Mesendoderm (in vitro differentiated cells): ENCODE measurements at regions not wholly inside any gene's neighbourhood (a gene's known extent, or its start where the extent isn't known, plus 50 kb on each side); places are given as distances from the start of the nearest gene placed in this dataset.
"Not testable (repeated sequence)": the region's sequence is repeated elsewhere in the genome, so short reads cannot be mapped to it uniquely, and the experiment has no call there.

Experiments
- DNase-seq: peaks from one replicate; pipeline ENCODE4 v3.0.0; 2013
- H2AK5ac ChIP-seq: 2 replicates; pipeline ENCODE4 v1.6.1; 2013; ENCODE audit warnings: low read length, inconsistent platforms
- H2BK120ac ChIP-seq: 2 replicates; pipeline ENCODE4 v1.6.1; 2013; ENCODE audit warnings: low read depth, mild to moderate bottlenecking, low read length, moderate library complexity, mixed read lengths
- H2BK15ac ChIP-seq: replicated peaks from 2 replicates; pipeline ENCODE4 v1.6.1; 2013; ENCODE audit warnings: low read depth, mild to moderate bottlenecking, moderate library complexity
- H2BK5ac ChIP-seq: 2 replicates; pipeline ENCODE4 v1.6.1; 2013; ENCODE audit warnings: low read length, inconsistent platforms
- H3K18ac ChIP-seq: 2 replicates; pipeline ENCODE4 v1.6.1; 2013; ENCODE audit warnings: mild to moderate bottlenecking, low read length, mixed read lengths
- H3K23ac ChIP-seq: one replicate; pipeline ENCODE4 v1.6.1; 2013; ENCODE audit warnings: low read length
- H3K27ac ChIP-seq: 2 replicates; pipeline ENCODE4 v1.5.1; 2013; ENCODE audit warnings: low read depth, mild to moderate bottlenecking, inconsistent platforms, low read length, moderate library complexity
- H3K27me3 ChIP-seq: 2 replicates; pipeline ENCODE4 v1.6.1; 2013; ENCODE audit warnings: low read length, control low read depth, mild to moderate bottlenecking, inconsistent platforms; ENCODE audit not compliant: insufficient read depth, poor library complexity
- H3K36me3 ChIP-seq: 2 replicates; pipeline ENCODE4 v1.6.1; 2013; ENCODE audit warnings: low read length, inconsistent platforms; ENCODE audit not compliant: control insufficient read depth, insufficient read depth
- H3K4ac ChIP-seq: one replicate; pipeline ENCODE4 v1.6.1; 2013; ENCODE audit warnings: low read depth, mild to moderate bottlenecking, low read length, moderate library complexity
- H3K4me1 ChIP-seq: 2 replicates; pipeline ENCODE4 v1.6.1; 2013; ENCODE audit warnings: low read depth, low read length, inconsistent platforms; ENCODE audit not compliant: control insufficient read depth
- H3K4me2 ChIP-seq: 2 replicates; pipeline ENCODE4 v1.6.1; 2013; ENCODE audit warnings: low read length
- H3K4me3 ChIP-seq: 2 replicates; pipeline ENCODE4 v1.5.1; 2013; ENCODE audit warnings: mild to moderate bottlenecking, low read length
- H3K56ac ChIP-seq: one replicate; pipeline ENCODE4 v1.6.1; 2013; ENCODE audit warnings: low read length
- H3K79me1 ChIP-seq: 2 replicates; pipeline ENCODE4 v1.6.1; 2013; ENCODE audit warnings: low read length, inconsistent platforms
- H3K79me2 ChIP-seq: 2 replicates; pipeline ENCODE4 v1.6.1; 2013; ENCODE audit warnings: mild to moderate bottlenecking, low read length; ENCODE audit not compliant: control insufficient read depth, insufficient read depth
- H3K9ac ChIP-seq: 2 replicates; pipeline ENCODE4 v1.6.1; 2013; ENCODE audit warnings: low read length, inconsistent platforms
- H4K5ac ChIP-seq: one replicate; pipeline ENCODE4 v1.6.1; 2013; ENCODE audit warnings: low read length
- H4K8ac ChIP-seq: one replicate; pipeline ENCODE4 v1.6.1; 2013; ENCODE audit warnings: low read depth, mild to moderate bottlenecking, control low read depth, low read length, moderate library complexity
- WGBS: extraction: QIAGEN DNeasy Blood & Tissue Kit; methylation state at CpG from one replicate; pipeline ENCODE4 v1.1.7; 2013; ENCODE audit warnings: low lambda C conversion rate, missing lambda C conversion rate; ENCODE audit not compliant: insufficient coverage; ENCODE audit errors: extremely low coverage; 5-methylcytosine and 5-hydroxymethylcytosine counted together

DNA sequence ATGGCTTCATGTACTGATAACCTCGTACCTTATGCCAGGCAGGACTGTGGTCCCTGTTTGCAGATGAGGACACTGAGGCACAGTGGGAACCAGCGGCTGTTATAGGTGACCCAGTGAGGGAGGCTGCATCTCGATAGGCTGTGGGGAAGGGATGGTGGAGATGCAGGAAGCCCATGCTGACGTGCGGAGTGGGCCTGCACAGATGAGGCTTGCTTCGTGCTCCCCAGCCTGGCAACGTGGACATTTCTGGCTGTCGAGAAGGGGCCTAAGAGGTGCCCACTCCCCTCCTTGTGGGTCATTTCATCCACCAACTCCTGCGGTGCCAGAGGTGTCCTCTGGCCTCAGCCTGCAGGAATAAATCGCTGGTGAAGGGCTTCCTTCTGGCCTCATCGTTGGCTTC lies 107.4 kb downstream of the SLC25A47 start:
- H3K4me3 ChIP-seq, result no peak overlapping the region
- no peak for DNase-seq
- H3K79me2 ChIP-seq, result no peaks in the 10 kb centered on the region
- H3K4me1 ChIP-seq, result peaks cover 2% of the 10 kb centered on the region
- no peaks in the 10 kb centered on the region for H3K36me3 ChIP-seq
- H2BK15ac ChIP-seq, result no peak overlapping the region
- no peak overlapping the region for H3K23ac ChIP-seq
- no peak overlapping the region for H2BK5ac ChIP-seq
- H3K4me2 ChIP-seq, result no peak overlapping the region
- no peak overlapping the region for H4K8ac ChIP-seq
- H3K9ac ChIP-seq, result no peak overlapping the region
- H4K5ac ChIP-seq, result no peak overlapping the region
- H3K27me3 ChIP-seq, result no peaks in the 10 kb centered on the region
- H2AK5ac ChIP-seq, result no peak overlapping the region
- no peak overlapping the region for H3K18ac ChIP-seq
- WGBS, result no CpG with 5 or more reads among the region's 11 CpGs
- H2BK120ac ChIP-seq, result no peak overlapping the region
- H3K27ac ChIP-seq, result no peak overlapping the region
- no peaks in the 10 kb centered on the region for H3K79me1 ChIP-seq
- no peak overlapping the region for H3K4ac ChIP-seq
- no peak overlapping the region for H3K56ac ChIP-seq

DNA sequence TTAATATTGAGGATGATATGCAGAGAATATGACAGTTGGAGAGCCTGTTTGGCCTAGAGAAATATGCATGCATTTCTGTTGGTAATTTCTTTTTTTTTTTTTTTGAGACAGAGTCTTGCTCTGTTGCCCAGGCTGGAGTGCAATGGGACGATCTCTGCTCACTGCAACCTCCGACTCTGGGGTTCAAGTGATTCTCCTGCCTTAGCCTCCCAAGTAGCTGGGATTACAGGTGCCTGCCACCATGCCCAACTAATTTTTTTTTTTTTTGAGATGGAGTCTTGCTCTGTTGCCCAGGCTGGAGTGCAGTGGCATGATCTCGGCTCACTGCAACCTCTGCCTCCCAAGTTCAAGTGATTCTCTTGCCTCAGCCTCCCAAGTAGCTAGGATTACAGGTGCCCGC lies 108.3 kb downstream of the SLC25A47 start:
- H4K8ac ChIP-seq, H2BK15ac ChIP-seq, H3K4me3 ChIP-seq, H3K4me1 ChIP-seq, H3K4ac ChIP-seq, H3K18ac ChIP-seq, H2BK5ac ChIP-seq, H3K79me1 ChIP-seq, H3K23ac ChIP-seq, H4K5ac ChIP-seq, H3K56ac ChIP-seq, H3K79me2 ChIP-seq, H2AK5ac ChIP-seq, H2BK120ac ChIP-seq, H3K9ac ChIP-seq, DNase-seq, H3K4me2 ChIP-seq, H3K27me3 ChIP-seq, H3K27ac ChIP-seq, H3K36me3 ChIP-seq: not testable (repeated sequence)
- no CpG with 5 or more reads among the region's 4 CpGs for WGBS

GRCh38 chr14:100432652-100433427 lies 109.7 kb downstream of the SLC25A47 start:
- Histone ChIP-seq H3K18ac (no peak overlapping the region), H3K56ac (no peak overlapping the region), H3K4ac (no peak overlapping the region), H3K27ac (no peak overlapping the region), H3K23ac (no peak overlapping the region), H3K4me1 (no peaks in the 10 kb centered on the region), H3K79me1 (no peaks in the 10 kb centered on the region), H3K9ac (no peak overlapping the region), H2BK120ac (no peak overlapping the region), H3K4me3 (no peak overlapping the region), H3K4me2 (no peak overlapping the region), H2BK15ac (no peak overlapping the region), H3K36me3 (no peaks in the 10 kb centered on the region), H4K5ac (no peak overlapping the region), H3K79me2 (no peaks in the 10 kb centered on the region), H2AK5ac (no peak overlapping the region), H4K8ac (no peak overlapping the region), H2BK5ac (no peak overlapping the region), H3K27me3 (no peaks in the 10 kb centered on the region)
- DNase-seq, result no peak
- WGBS, result no CpG with 5 or more reads among the region's 5 CpGs

GRCh38 chr14:100433428-100433814 lies 110.3 kb downstream of the SLC25A47 start:
- no CpG with 5 or more reads among the region's 4 CpGs for WGBS
- H3K27ac ChIP-seq, result no peak overlapping the region
- no peak overlapping the region for H2BK15ac ChIP-seq
- no peak for DNase-seq
- H3K4me2 ChIP-seq, result no peak overlapping the region
- H3K9ac ChIP-seq, result no peak overlapping the region
- H3K56ac ChIP-seq, result no peak overlapping the region
- no peaks in the 10 kb centered on the region for H3K4me1 ChIP-seq
- no peak overlapping the region for H4K8ac ChIP-seq
- H2BK120ac ChIP-seq, result no peak overlapping the region
- H3K18ac ChIP-seq, result no peak overlapping the region
- H3K23ac ChIP-seq, result no peak overlapping the region
- no peak overlapping the region for H2AK5ac ChIP-seq
- no peak overlapping the region for H3K4me3 ChIP-seq
- no peak overlapping the region for H4K5ac ChIP-seq
- no peaks in the 10 kb centered on the region for H3K36me3 ChIP-seq
- H2BK5ac ChIP-seq, result no peak overlapping the region
- no peaks in the 10 kb centered on the region for H3K79me1 ChIP-seq
- H3K27me3 ChIP-seq, result no peaks in the 10 kb centered on the region
- no peak overlapping the region for H3K4ac ChIP-seq
- no peaks in the 10 kb centered on the region for H3K79me2 ChIP-seq

DNA sequence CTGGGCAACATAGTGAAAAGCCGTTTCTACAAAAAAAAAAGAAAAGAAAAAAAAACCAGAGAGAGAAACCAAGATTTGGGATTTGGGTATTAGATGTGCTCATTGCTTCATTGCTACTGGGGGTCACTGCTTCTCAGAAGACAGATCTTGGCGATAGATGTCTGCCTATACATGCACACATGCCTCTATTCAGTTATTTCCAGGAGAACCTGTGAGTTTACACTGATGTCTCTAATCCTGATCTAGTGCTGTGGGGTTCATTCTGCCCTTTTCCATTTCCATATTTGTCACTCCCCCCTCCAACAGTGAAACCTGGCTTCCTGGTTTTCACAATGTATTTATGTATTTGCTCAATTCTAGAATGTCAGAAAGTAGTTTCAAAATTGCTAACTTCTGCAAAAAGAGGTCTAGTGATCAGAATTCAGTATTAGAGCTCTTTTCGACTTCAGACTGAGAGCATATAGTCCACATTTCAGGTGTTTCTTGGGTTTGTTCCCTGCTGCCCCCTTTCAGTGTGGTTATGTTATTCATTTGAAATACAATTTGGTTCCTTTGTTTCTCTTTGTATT lies 111.0 kb downstream of the SLC25A47 start:
- Histone ChIP-seq H3K4ac (no peak overlapping the region), H3K18ac (no peak overlapping the region), H2BK15ac (no peak overlapping the region), H4K5ac (no peak overlapping the region), H4K8ac (no peak overlapping the region), H3K79me1 (no peaks in the 10 kb centered on the region), H3K56ac (no peak overlapping the region), H3K27ac (no peak overlapping the region), H3K27me3 (no peaks in the 10 kb centered on the region), H3K9ac (no peak overlapping the region), H2BK120ac (no peak overlapping the region), H3K4me1 (no peaks in the 10 kb centered on the region), H3K4me3 (no peak overlapping the region), H3K4me2 (no peak overlapping the region), H2AK5ac (no peak overlapping the region), H2BK5ac (no peak overlapping the region), H3K79me2 (no peaks in the 10 kb centered on the region), H3K23ac (no peak overlapping the region), H3K36me3 (no peaks in the 10 kb centered on the region)
- no CpG with 5 or more reads among the region's 3 CpGs for WGBS
- DNase-seq, result no peak
